Smooth muscle cell (in vitro differentiated cells): ENCODE measurements at regions not wholly inside any gene's neighbourhood (a gene's known extent, or its start where the extent isn't known, plus 50 kb on each side); places are given as distances from the start of the nearest gene placed in this dataset.

Source experiments
- DNase-seq: peaks from one replicate; lab custom pipeline; 2025; ENCODE audit not compliant: unreplicated experiment; lab: John Stamatoyannopoulos, UW
- H2AFZ ChIP-seq: fragments of 200-600 bp; sonication (generic); 2 replicates; pipeline ENCODE4 v1.6.0; 2016; ENCODE audit warnings: antibody characterized with exemption, low read depth, mild to moderate bottlenecking
- H3F3A ChIP-seq: fragments of 200-600 bp; sonication (generic); 2 replicates; pipeline ENCODE4 v1.6.0; 2017; ENCODE audit warnings: antibody characterized with exemption, low read depth
- H3K27ac ChIP-seq: fragments of 200-600 bp; sonication (generic); 2 replicates; pipeline ENCODE4 v1.5.1; 2016; ENCODE audit warnings: low read depth, mild to moderate bottlenecking
- H3K27me3 ChIP-seq: fragments of 200-600 bp; sonication (generic); 2 replicates; pipeline ENCODE4 v1.6.1; 2016; ENCODE audit warnings: low read depth, mild to moderate bottlenecking
- H3K36me3 ChIP-seq: fragments of 200-600 bp; sonication (generic); 2 replicates; pipeline ENCODE4 v1.5.1; 2016; ENCODE audit warnings: low read depth
- H3K4me1 ChIP-seq: fragments of 200-600 bp; sonication (generic); 2 replicates; pipeline ENCODE4 v1.5.1; 2016; ENCODE audit warnings: low read depth
- H3K4me2 ChIP-seq: fragments of 200-600 bp; sonication (generic); 2 replicates; pipeline ENCODE4 v1.6.0; 2016; ENCODE audit warnings: mild to moderate bottlenecking
- H3K4me3 ChIP-seq: fragments of 200-600 bp; sonication (generic); 2 replicates; pipeline ENCODE4 v1.5.1; 2016; ENCODE audit warnings: mild to moderate bottlenecking
- H3K79me2 ChIP-seq: fragments of 200-600 bp; sonication (generic); 2 replicates; pipeline ENCODE4 v1.6.0; 2016; ENCODE audit warnings: low read depth, mild to moderate bottlenecking
- H3K9ac ChIP-seq: fragments of 200-600 bp; sonication (generic); 2 replicates; pipeline ENCODE4 v1.6.0; 2016; ENCODE audit warnings: low read depth
- H3K9me3 ChIP-seq: fragments of 200-600 bp; sonication (generic); replicated peaks from 2 replicates; pipeline ENCODE4 v1.5.1; 2016; ENCODE audit warnings: low read depth
- H4K20me1 ChIP-seq: fragments of 200-600 bp; sonication (generic); 2 replicates; pipeline ENCODE4 v1.6.0; 2016; ENCODE audit warnings: low read depth
- CTCF ChIP-seq: fragments of 200-600 bp; sonication (generic); IDR thresholded peaks from 2 replicates; pipeline ENCODE4 v1.5.1; 2017; ENCODE audit warnings: borderline replicate concordance, mild to moderate bottlenecking, antibody characterized with exemption; ENCODE audit not compliant: insufficient read depth, poor library complexity, severe bottlenecking
- WGBS: methylation state at CpG from one replicate; pipeline ENCODE4 v1.1.7; 2016; ENCODE audit warnings: low lambda C conversion rate; 5-methylcytosine and 5-hydroxymethylcytosine counted together

- no peaks in the 10 kb centered on the region for H3K4me1 ChIP-seq
- WGBS: 87% methylated on average over 7 of the region's 7 CpGs
- no peak overlapping the region for H3K27ac ChIP-seq
- H4K20me1 ChIP-seq: no peaks in the 10 kb centered on the region
- no peak for DNase-seq
- no peak overlapping the region for H3K4me2 ChIP-seq
- no peak overlapping the region for H2AFZ ChIP-seq
- no peaks in the 10 kb centered on the region for H3K36me3 ChIP-seq
- no peaks in the 10 kb centered on the region for H3K79me2 ChIP-seq
- no peaks in the 10 kb centered on the region for H3K9me3 ChIP-seq
- H3K9ac ChIP-seq: no peak overlapping the region
- no peak for TF ChIP-seq CTCF
- peaks cover 9% of the 10 kb centered on the region for H3K27me3 ChIP-seq
- H3F3A ChIP-seq: no peaks in the 10 kb centered on the region
- no peak overlapping the region for H3K4me3 ChIP-seq
These were observed 254.4 kb upstream of the HS6ST1 start for GRCh38 chr2:128573116-128573515.

- no peak overlapping the region for H3K4me3 ChIP-seq
- 91% methylated on average over 4 of the region's 4 CpGs for WGBS
These were observed 254.9 kb upstream of the HS6ST1 start for GRCh38 chr2:128573531-128573930.

GRCh38 chr2:128577141-128577930 is 258.7 kb upstream of the HS6ST1 start:
- H3K4me2 ChIP-seq: no peak overlapping the region
- H3K9ac ChIP-seq: no peak overlapping the region
- H3K36me3 ChIP-seq: no peaks in the 10 kb centered on the region
- no peak overlapping the region for H3K27ac ChIP-seq
- no peaks in the 10 kb centered on the region for H3F3A ChIP-seq
- no peak for DNase-seq
- no peaks in the 10 kb centered on the region for H4K20me1 ChIP-seq
- H3K4me1 ChIP-seq: no peaks in the 10 kb centered on the region
- WGBS: 94% methylated on average over 7 of the region's 7 CpGs
- no peak for TF ChIP-seq CTCF
- H3K4me3 ChIP-seq: no peak overlapping the region
- no peaks in the 10 kb centered on the region for H3K9me3 ChIP-seq
- H2AFZ ChIP-seq: no peak overlapping the region
- H3K79me2 ChIP-seq: no peaks in the 10 kb centered on the region
- H3K27me3 ChIP-seq: peaks cover 3% of the 10 kb centered on the region

More at GRCh38 chr2:128573531-128573930, 254.9 kb upstream of the HS6ST1 start:
- no peak for DNase-seq
- Histone ChIP-seq H4K20me1 (no peaks in the 10 kb centered on the region), H2AFZ (no peak overlapping the region), H3K9me3 (no peaks in the 10 kb centered on the region), H3F3A (no peaks in the 10 kb centered on the region), H3K27ac (no peak overlapping the region), H3K27me3 (peaks cover 9% of the 10 kb centered on the region), H3K4me2 (no peak overlapping the region), H3K36me3 (no peaks in the 10 kb centered on the region), H3K4me1 (no peaks in the 10 kb centered on the region), H3K9ac (no peak overlapping the region), H3K79me2 (no peaks in the 10 kb centered on the region)
- TF ChIP-seq CTCF: no peak
